HCT116 (cell line): ENCODE measurements at regions not wholly inside any gene's neighbourhood (a gene's known extent, or its start where the extent isn't known, plus 50 kb on each side); places are given as distances from the start of the nearest gene placed in this dataset.

Source experiments
- CEBPB ChIP-seq: IDR thresholded peaks from 2 replicates; pipeline ENCODE4 v1.6.1; 2012; ENCODE audit warnings: low read depth
- CTCF ChIP-seq, 3 experiments: fragments of 200-600 bp in 1 of 3; sonication (generic) in 1 of 3; IDR thresholded peaks in 2 of 3; conservative IDR thresholded peaks in 1 of 3; 2 replicates each; pipeline ENCODE4 v1.5.1; 2012 to 2017; ENCODE audit warnings: low read depth in 2 of 3, low read length in 2 of 3, antibody characterized with exemption in 1 of 3, borderline replicate concordance in 1 of 3, control low read depth in 1 of 3, mild to moderate bottlenecking in 1 of 3, mixed read lengths in 1 of 3, mixed run types in 1 of 3, moderate library complexity in 1 of 3; ENCODE audit not compliant: insufficient read depth in 1 of 3
- MAX ChIP-seq: IDR thresholded peaks from 2 replicates; pipeline ENCODE4 v1.6.1; 2012
- POLR2A ChIP-seq: IDR thresholded peaks from 2 replicates; pipeline ENCODE4 v1.7.0; 2011; ENCODE audit warnings: borderline replicate concordance; ENCODE audit not compliant: insufficient read depth, insufficient read length; ENCODE audit errors: extremely low read depth
- TF ChIP-seq, protein P1 (sequence below): IDR thresholded peaks from 2 replicates; pipeline ENCODE4 v1.6.1; 2012; ENCODE audit warnings: low read depth

DNA sequence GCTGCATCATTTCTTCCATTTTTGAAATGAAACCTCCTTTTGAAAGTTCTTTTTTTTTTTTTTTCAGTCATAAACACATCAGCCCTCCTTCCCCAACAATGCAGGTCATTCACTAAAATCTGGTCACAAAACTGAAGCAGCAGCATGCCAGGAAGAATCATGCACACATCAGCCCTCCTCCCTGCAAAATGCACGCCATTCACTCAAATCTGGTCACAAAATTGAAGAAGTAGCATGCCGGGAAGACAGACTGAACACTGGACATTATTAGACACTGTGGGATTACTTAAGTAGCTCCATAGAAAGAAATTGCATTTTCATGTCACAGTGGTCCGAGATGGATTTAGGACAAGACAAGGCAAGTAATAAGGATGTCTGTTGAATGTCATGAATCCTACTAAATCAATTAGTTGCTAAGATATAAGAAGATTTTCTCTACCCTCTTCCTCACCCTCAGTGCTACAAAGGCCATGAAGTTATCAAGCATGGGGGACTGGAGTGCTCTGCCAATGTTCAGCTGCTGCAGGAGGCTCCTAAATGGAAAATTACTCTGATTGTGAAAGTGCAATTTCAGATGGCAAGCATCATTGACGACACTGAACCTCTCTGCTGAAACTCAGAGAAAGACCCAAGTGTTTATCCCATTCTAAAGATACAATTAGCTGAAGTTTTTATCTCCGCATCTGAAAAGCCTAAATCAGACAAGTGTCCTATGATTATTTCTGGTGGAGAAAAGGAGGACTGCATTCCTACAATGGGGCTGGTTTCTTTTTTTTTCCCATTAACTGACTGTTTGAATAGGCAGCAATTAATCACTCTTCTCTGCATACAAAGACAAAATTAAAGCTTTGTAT is 913.2 kb downstream of the DIAPH3 start:
- no peak for TF ChIP-seq CTCF (IDR thresholded peaks at IDR 0.05 in 2 of 3, conservative IDR thresholded peaks at IDR 0.05 in 1 of 3; ENCODE audit: borderline replicate concordance in 1 of 3, insufficient read depth in 1 of 3, low read depth in 2 of 3, low read length in 2 of 3)
- no peak for TF ChIP-seq MAX
- TF ChIP-seq, protein P1, sequence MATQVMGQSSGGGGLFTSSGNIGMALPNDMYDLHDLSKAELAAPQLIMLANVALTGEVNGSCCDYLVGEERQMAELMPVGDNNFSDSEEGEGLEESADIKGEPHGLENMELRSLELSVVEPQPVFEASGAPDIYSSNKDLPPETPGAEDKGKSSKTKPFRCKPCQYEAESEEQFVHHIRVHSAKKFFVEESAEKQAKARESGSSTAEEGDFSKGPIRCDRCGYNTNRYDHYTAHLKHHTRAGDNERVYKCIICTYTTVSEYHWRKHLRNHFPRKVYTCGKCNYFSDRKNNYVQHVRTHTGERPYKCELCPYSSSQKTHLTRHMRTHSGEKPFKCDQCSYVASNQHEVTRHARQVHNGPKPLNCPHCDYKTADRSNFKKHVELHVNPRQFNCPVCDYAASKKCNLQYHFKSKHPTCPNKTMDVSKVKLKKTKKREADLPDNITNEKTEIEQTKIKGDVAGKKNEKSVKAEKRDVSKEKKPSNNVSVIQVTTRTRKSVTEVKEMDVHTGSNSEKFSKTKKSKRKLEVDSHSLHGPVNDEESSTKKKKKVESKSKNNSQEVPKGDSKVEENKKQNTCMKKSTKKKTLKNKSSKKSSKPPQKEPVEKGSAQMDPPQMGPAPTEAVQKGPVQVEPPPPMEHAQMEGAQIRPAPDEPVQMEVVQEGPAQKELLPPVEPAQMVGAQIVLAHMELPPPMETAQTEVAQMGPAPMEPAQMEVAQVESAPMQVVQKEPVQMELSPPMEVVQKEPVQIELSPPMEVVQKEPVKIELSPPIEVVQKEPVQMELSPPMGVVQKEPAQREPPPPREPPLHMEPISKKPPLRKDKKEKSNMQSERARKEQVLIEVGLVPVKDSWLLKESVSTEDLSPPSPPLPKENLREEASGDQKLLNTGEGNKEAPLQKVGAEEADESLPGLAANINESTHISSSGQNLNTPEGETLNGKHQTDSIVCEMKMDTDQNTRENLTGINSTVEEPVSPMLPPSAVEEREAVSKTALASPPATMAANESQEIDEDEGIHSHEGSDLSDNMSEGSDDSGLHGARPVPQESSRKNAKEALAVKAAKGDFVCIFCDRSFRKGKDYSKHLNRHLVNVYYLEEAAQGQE = no peak
- TF ChIP-seq POLR2A = no peak
- TF ChIP-seq CEBPB = no peak
